NT2/D1 (cell line): ENCODE measurements at regions not wholly inside any gene's neighbourhood (a gene's known extent, or its start where the extent isn't known, plus 50 kb on each side); places are given as distances from the start of the nearest gene placed in this dataset.

ENCODE experiments used
- SUZ12 ChIP-seq: IDR thresholded peaks from 2 replicates; pipeline ENCODE4 v1.6.1; 2011; ENCODE audit not compliant: insufficient read length, insufficient read depth; ENCODE audit errors: extremely low read depth
- YY1 ChIP-seq: IDR thresholded peaks from 2 replicates; pipeline ENCODE4 v1.6.1; 2011; ENCODE audit not compliant: insufficient read length, insufficient read depth

DNA sequence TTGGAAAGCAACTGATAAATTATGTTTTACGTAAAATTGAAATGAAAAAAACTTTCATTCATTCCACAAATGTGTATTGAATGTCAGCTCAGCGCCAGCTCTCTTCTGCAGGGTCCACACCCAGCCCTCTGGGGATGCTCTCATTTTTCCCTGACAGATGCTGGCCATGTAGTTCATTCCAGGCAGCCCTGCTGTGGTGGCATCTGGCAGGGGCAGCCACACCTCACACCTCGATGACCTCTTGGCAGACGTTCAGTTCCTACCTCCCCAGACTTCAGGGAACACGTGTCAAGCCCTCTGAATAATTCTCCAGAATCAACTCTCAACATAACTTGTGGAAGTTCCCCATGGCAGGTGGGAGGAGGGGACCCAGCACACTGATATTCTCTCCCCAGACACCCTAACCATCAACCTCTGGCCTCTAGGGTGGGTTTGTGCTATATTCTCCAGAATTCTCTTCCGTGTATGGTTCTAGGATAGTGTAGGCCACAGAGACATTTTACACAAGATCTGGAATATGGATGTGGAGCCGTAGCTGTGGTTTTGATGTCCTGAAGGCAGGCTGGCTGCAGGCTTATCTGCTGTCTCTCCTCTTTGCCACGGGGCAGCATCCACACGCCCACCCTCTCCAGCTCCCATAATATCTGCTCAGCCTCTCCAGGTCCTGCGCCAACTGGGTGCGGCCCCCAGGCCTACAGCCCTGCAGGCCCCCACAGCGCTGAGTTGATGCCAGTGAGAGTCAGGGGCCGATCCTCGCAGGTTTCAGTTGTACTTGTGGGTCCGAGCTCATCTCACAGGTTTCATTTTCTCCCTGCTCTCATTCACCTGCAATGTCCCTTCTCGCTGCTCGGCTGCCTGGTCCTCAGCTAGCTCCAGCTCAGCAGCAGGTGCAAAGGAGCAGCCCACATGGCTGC is 175.8 kb upstream of the ARID1B start:
- TF ChIP-seq YY1 (no peak), SUZ12 (no peak)
